Activated naive CD8-positive, alpha-beta T cell treated with anti-CD3 and anti-CD28 coated beads, Interleukin-2, amount 10 ng/mL, durations not matched to agents 7 days and 5 days (primary cell): ENCODE measurements at regions not wholly inside any gene's neighbourhood (a gene's known extent, or its start where the extent isn't known, plus 50 kb on each side); places are given as distances from the start of the nearest gene placed in this dataset.
"Not testable (repeated sequence)": the region's sequence is repeated elsewhere in the genome, so short reads cannot be mapped to it uniquely, and the experiment has no call there.

ENCODE experiments used
- ATAC-seq: fragments of 150-1000 bp; cut with Tn5 transposase; one replicate; pipeline ENCODE4 v1.10.0; 2021; ENCODE audit warnings: low read depth, moderate library complexity
- POLR2A ChIA-PET: fragments of 350-600 bp; sonication (Branson Sonifier 250); formaldehyde crosslinking; loops from one replicate; lab custom pipeline; 2021; ENCODE audit warnings: antibody characterized with exemption; lab: Charles Lee
- DNase-seq: peaks from one replicate; pipeline ENCODE4 v3.0.0; 2021
- H3K27ac Mint-ChIP-seq: one replicate; pipeline ENCODE4 v1.8.0; 2022; ENCODE audit warnings: mild to moderate bottlenecking, mixed read lengths
- H3K27me3 Mint-ChIP-seq: one replicate; pipeline ENCODE4 v1.8.0; 2022; ENCODE audit warnings: mild to moderate bottlenecking, moderate library complexity, mixed read lengths
- H3K36me3 Mint-ChIP-seq: one replicate; pipeline ENCODE4 v1.8.0; 2021; ENCODE audit warnings: mild to moderate bottlenecking, mixed read lengths
- H3K4me1 Mint-ChIP-seq: one replicate; pipeline ENCODE4 v1.8.0; 2021; ENCODE audit warnings: mixed read lengths
- H3K4me3 Mint-ChIP-seq: one replicate; pipeline ENCODE4 v1.8.0; 2022; ENCODE audit warnings: mild to moderate bottlenecking, moderate library complexity, mixed read lengths
- H3K9me3 Mint-ChIP-seq: one replicate; pipeline ENCODE4 v1.8.0; 2021; ENCODE audit warnings: mixed read lengths

GRCh38 chr6:15901141-15902115 lies 227.5 kb upstream of the MYLIP start:
- H3K4me3 Mint-ChIP-seq = peak overlapping the region; percentile 35
- H3K9me3 Mint-ChIP-seq = no peaks in the 10 kb centered on the region
- POLR2A ChIA-PET = interaction anchor here (0.6 kb wide), 1 partner anchor 22 kb away, joined by 4 read pairs; no protein-coding TSS in a partner anchor
- peak overlapping the region; percentile 52 for H3K27ac Mint-ChIP-seq
- no peaks in the 10 kb centered on the region for H3K36me3 Mint-ChIP-seq
- peaks cover 12% of the 10 kb centered on the region for H3K4me1 Mint-ChIP-seq
- DNase-seq = no peak
- H3K27me3 Mint-ChIP-seq = no peaks in the 10 kb centered on the region
- ATAC-seq = peak; percentile 81

DNA sequence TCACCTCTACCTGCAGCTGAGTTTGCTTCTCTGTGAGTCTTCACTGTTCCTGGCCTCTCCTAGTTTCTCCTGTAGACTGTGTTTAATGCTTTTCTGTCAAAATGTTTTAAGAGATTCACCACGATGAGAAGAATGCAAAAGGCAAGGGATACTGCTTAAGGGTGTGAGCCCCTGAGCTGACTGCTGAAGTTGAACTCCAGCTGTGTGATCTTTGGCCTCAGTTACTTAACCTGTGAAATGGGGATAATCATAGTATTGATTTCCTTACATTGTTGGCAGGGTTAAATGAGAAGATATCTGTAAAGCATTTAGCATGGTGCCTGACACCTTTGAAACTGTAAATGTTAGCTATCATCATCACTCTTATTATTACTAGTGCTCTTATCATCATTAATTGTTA lies 230.2 kb upstream of the MYLIP start:
- DNase-seq (no peak), ATAC-seq (no peak)
- Mint-ChIP-seq H3K27me3 (no peaks in the 10 kb centered on the region), H3K4me3 (no peak overlapping the region), H3K36me3 (no peaks in the 10 kb centered on the region), H3K9me3 (peaks cover 1% of the 10 kb centered on the region), H3K27ac (no peak overlapping the region), H3K4me1 (peaks cover 8% of the 10 kb centered on the region)
- POLR2A ChIA-PET = no interaction called here

GRCh38 chr6:15897063-15897876 lies 231.6 kb upstream of the MYLIP start:
- ATAC-seq = no peak
- no peak overlapping the region for H3K4me3 Mint-ChIP-seq
- H3K27ac Mint-ChIP-seq = no peak overlapping the region
- no peaks in the 10 kb centered on the region for H3K27me3 Mint-ChIP-seq
- H3K9me3 Mint-ChIP-seq = peaks cover 3% of the 10 kb centered on the region
- peaks cover 8% of the 10 kb centered on the region for H3K4me1 Mint-ChIP-seq
- DNase-seq = no peak
- POLR2A ChIA-PET = no interaction called here
- no peaks in the 10 kb centered on the region for H3K36me3 Mint-ChIP-seq

DNA sequence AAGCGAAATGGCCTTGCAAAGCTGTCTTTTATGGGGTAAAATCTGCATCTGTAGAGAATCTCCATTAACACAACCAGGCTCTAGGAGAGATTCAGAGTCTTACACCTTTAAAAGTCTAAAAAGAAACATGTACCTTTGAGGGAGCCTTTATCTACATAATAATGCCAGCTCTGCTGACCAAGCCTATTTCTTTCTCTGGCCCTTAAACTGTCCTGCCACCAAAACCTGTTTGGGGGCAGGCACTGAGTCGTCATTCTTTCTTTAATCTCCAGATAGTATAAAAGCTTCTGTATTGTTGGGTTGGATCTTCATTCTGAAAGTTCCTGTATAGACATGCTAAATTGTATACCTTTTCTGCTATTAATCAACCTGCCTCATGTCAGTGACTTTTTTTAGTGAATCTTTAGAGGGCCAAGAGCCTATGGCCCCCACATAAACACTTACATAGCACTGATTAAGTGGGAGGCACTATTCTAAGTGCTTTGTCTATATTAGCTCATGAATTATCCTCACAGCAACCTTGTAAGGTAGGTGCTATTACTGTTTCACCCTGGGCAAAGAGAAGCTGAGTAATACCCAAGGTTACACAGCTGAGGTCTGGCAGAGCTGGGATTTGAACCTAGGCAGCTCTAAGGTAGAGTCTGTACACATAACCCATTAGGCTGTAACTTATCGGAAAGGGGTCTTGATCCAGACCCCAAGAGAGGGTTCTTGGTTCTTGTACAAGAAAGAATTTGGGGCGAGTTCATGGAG lies 232.3 kb upstream of the DTNBP1 start:
- no peaks in the 10 kb centered on the region for H3K36me3 Mint-ChIP-seq
- H3K27me3 Mint-ChIP-seq = no peaks in the 10 kb centered on the region
- peaks cover 3% of the 10 kb centered on the region for H3K9me3 Mint-ChIP-seq
- DNase-seq (no peak), ATAC-seq (no peak)
- no peak overlapping the region for H3K27ac Mint-ChIP-seq
- POLR2A ChIA-PET = interaction anchor here (0.7 kb wide), 1 partner anchor 233 kb away, joined by 3 read pairs; no protein-coding TSS in a partner anchor
- H3K4me1 Mint-ChIP-seq = no peaks in the 10 kb centered on the region
- no peak overlapping the region for H3K4me3 Mint-ChIP-seq

- ATAC-seq (no peak), DNase-seq (no peak)
- H3K27me3 Mint-ChIP-seq = no peaks in the 10 kb centered on the region
- H3K4me3 Mint-ChIP-seq = no peak overlapping the region
- no peaks in the 10 kb centered on the region for H3K4me1 Mint-ChIP-seq
- H3K27ac Mint-ChIP-seq = no peak overlapping the region
- POLR2A ChIA-PET = no interaction called here
- H3K36me3 Mint-ChIP-seq = no peaks in the 10 kb centered on the region
- peaks cover 3% of the 10 kb centered on the region for H3K9me3 Mint-ChIP-seq
These were observed 230.9 kb upstream of the DTNBP1 start for GRCh38 chr6:15893556-15894253.

GRCh38 chr6:15892369-15892768 lies 229.5 kb upstream of the DTNBP1 start:
- no peaks in the 10 kb centered on the region for H3K36me3 Mint-ChIP-seq
- peaks cover 3% of the 10 kb centered on the region for H3K9me3 Mint-ChIP-seq
- no peak overlapping the region for H3K4me3 Mint-ChIP-seq
- ATAC-seq (no peak), DNase-seq (no peak)
- POLR2A ChIA-PET = no interaction called here
- no peak overlapping the region for H3K27ac Mint-ChIP-seq
- H3K4me1 Mint-ChIP-seq = no peaks in the 10 kb centered on the region
- no peaks in the 10 kb centered on the region for H3K27me3 Mint-ChIP-seq

GRCh38 chr6:15888798-15889772 lies 226.3 kb upstream of the DTNBP1 start:
- peaks cover 2% of the 10 kb centered on the region for H3K9me3 Mint-ChIP-seq
- POLR2A ChIA-PET = no interaction called here
- no peaks in the 10 kb centered on the region for H3K36me3 Mint-ChIP-seq
- peaks cover 4% of the 10 kb centered on the region for H3K27me3 Mint-ChIP-seq
- no peak overlapping the region for H3K4me3 Mint-ChIP-seq
- no peak overlapping the region for H3K27ac Mint-ChIP-seq
- ATAC-seq (no peak), DNase-seq (no peak)
- H3K4me1 Mint-ChIP-seq = no peaks in the 10 kb centered on the region

DNA sequence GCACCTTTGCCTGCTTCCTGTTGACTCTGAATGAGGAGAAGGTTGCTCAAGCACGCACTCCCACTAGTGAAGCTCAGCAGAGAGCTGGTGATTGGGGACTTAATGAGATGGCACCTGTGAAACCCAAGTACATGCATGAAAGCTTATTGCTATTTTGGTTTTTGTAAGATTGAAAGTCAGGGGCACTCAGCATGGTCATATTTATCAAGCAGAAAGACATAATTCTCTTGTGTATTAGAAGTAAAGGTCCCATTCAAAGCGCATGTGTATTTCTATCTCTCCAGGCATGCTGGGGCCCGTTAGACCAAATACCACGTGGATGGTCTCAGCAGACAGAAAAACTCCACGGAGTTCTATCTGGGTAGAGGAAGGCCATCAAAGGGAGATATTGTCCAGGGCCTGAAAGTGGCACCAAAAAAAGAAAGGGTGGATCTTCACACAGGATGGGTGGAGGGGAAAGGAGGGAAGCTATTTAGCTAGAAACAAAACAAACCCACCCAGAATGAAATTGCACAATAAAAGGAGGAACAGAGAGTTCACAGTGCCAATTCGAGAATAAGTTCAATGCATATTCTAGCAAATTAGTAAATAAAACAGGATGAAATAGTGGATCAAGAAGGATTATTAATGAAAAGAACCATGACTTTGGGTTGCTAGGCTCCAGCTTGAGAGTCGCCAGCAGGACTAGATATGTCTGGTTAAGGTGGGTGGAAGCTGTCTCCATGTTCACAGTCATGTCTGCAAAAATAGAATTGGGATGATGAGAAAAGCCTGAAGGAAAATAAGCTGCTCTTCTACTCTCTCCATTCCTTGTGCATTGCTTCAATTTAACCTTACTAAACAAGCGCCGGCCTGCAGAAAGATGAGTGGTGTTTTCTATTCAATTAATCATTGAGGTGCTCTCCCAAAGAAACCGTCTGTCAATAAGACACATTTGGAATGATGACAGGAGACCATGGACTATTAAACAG lies 224.9 kb upstream of the DTNBP1 start:
- DNase-seq = no peak
- ATAC-seq = no peak
- Mint-ChIP-seq H3K27ac (no peak overlapping the region), H3K4me3 (no peak overlapping the region), H3K9me3 (no peaks in the 10 kb centered on the region), H3K36me3 (no peaks in the 10 kb centered on the region), H3K4me1 (no peaks in the 10 kb centered on the region), H3K27me3 (peaks cover 6% of the 10 kb centered on the region)
- POLR2A ChIA-PET = no interaction called here

- Mint-ChIP-seq H3K27ac (no peak overlapping the region), H3K36me3 (peaks cover 2% of the 10 kb centered on the region), H3K27me3 (peaks cover 6% of the 10 kb centered on the region), H3K4me3 (no peak overlapping the region), H3K4me1 (peaks cover 6% of the 10 kb centered on the region), H3K9me3 (peaks cover 2% of the 10 kb centered on the region)
- POLR2A ChIA-PET = no interaction called here
- ATAC-seq (no peak), DNase-seq (no peak)
These were observed 222.8 kb upstream of the DTNBP1 start for GRCh38 chr6:15885624-15886023.

DNA sequence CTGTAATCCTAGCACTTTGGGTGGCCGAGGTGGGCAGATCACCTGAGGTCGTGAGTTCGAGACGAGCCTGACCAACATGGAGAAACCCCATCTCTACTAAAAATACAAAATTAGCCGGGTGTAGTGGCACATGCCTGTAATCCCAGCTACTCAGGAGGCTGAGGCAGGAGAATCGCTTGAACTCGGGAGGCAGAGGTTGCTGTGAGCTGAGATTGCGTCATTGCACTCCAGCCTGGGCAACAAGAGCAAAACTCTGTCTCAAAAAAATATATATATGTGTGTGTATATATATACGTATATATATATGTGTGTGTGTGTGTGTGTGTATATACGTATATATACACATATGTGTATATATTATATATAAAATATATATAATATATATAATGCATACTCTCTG lies 220.8 kb upstream of the DTNBP1 start:
- H3K36me3 Mint-ChIP-seq, DNase-seq, ATAC-seq, H3K9me3 Mint-ChIP-seq, H3K27ac Mint-ChIP-seq, H3K4me1 Mint-ChIP-seq, POLR2A ChIA-PET, H3K4me3 Mint-ChIP-seq, H3K27me3 Mint-ChIP-seq: not testable (repeated sequence)

- Mint-ChIP-seq H3K36me3 (peaks cover 2% of the 10 kb centered on the region), H3K27ac (no peak overlapping the region), H3K27me3 (peaks cover 11% of the 10 kb centered on the region), H3K4me1 (peaks cover 8% of the 10 kb centered on the region), H3K9me3 (peaks cover 2% of the 10 kb centered on the region), H3K4me3 (no peak overlapping the region)
- POLR2A ChIA-PET = no interaction called here
- no peak for ATAC-seq
- DNase-seq = no peak
These were observed 220.1 kb upstream of the DTNBP1 start for GRCh38 chr6:15882915-15883314.
